HL-60 (cell line): ENCODE measurements at regions not wholly inside any gene's neighbourhood (a gene's known extent, or its start where the extent isn't known, plus 50 kb on each side); places are given as distances from the start of the nearest gene placed in this dataset.

Experiments used
- GABPA ChIP-seq: IDR thresholded peaks from 2 replicates; pipeline ENCODE4 v1.6.1; 2012; ENCODE audit warnings: low read depth
- POLR2AphosphoS5 ChIP-seq: IDR thresholded peaks from 2 replicates; pipeline ENCODE4 v1.6.1; 2012; ENCODE audit warnings: low read depth
- SPI1 ChIP-seq: IDR thresholded peaks from 2 replicates; pipeline ENCODE4 v1.6.1; 2012; ENCODE audit warnings: low read depth, mild to moderate bottlenecking, borderline replicate concordance
- TF ChIP-seq, protein P1 (sequence below): IDR thresholded peaks from one replicate; pipeline ENCODE4 v1.5.1; 2011; ENCODE audit warnings: low read length, control low read depth, inconsistent platforms; ENCODE audit not compliant: insufficient read depth

GRCh38 chr11:134955281-134955680 is 543.2 kb upstream of the B3GAT1 start:
- TF ChIP-seq, protein P1, sequence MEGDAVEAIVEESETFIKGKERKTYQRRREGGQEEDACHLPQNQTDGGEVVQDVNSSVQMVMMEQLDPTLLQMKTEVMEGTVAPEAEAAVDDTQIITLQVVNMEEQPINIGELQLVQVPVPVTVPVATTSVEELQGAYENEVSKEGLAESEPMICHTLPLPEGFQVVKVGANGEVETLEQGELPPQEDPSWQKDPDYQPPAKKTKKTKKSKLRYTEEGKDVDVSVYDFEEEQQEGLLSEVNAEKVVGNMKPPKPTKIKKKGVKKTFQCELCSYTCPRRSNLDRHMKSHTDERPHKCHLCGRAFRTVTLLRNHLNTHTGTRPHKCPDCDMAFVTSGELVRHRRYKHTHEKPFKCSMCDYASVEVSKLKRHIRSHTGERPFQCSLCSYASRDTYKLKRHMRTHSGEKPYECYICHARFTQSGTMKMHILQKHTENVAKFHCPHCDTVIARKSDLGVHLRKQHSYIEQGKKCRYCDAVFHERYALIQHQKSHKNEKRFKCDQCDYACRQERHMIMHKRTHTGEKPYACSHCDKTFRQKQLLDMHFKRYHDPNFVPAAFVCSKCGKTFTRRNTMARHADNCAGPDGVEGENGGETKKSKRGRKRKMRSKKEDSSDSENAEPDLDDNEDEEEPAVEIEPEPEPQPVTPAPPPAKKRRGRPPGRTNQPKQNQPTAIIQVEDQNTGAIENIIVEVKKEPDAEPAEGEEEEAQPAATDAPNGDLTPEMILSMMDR, result no peak
- no peak for TF ChIP-seq GABPA
- no peak for TF ChIP-seq POLR2AphosphoS5
- TF ChIP-seq SPI1, result no peak
